ENCODE measurements at regions not wholly inside any gene's neighbourhood (a gene's known extent, or its start where the extent isn't known, plus 50 kb on each side); places are given as distances from the start of the nearest gene placed in this dataset.

GRCh38 chr2:49567021-49567420, 412.7 kb upstream of the FSHR start:
- no peak for TF ChIP-seq POLR2AphosphoS5 (IDR thresholded peaks at IDR 0.05; ENCODE audit: borderline replicate concordance, low read depth, low read length)
- TF ChIP-seq EZH2 (IDR thresholded peaks at IDR 0.05) = no peak
- no peak for TF ChIP-seq FOXP2 (optimal IDR thresholded peaks at IDR 0.05; ENCODE audit: control extremely low read depth, extremely low read length, insufficient read depth)

Data from SK-N-MC (cell line).